ENCODE measurements at regions not wholly inside any gene's neighbourhood (a gene's known extent, or its start where the extent isn't known, plus 50 kb on each side); places are given as distances from the start of the nearest gene placed in this dataset.

DNA sequence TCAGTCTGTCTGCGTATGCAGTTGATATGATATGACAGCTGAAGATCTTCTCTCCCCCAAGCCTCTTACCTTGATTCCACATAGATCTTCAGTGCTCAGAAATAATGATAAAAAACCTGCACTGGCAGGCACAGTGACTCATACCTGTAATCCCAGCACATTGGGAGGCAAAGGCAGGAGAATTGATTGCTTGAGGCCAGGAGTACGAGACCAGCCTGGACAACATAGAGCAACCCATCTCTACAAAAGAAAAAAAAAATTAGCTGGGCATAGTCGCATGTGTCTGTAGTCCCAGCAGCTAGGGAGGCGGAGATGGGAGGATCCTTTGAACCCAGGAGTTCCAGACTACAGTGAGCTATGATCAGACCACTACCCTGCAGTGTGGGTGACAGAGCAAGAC lies 551.0 kb upstream of the MIR17HG start:
- no peak for TF ChIP-seq CTCF (IDR thresholded peaks at IDR 0.05; ENCODE audit: low read depth, low read length, poor library complexity, severe bottlenecking)
- TF ChIP-seq EZH2phosphoT487 (IDR thresholded peaks at IDR 0.05; ENCODE audit: borderline replicate concordance, low read length) = no peak
- H3K27me3 ChIP-seq (ENCODE audit: control insufficient read depth, low read length) = no peaks in the 10 kb centered on the region

DNA sequence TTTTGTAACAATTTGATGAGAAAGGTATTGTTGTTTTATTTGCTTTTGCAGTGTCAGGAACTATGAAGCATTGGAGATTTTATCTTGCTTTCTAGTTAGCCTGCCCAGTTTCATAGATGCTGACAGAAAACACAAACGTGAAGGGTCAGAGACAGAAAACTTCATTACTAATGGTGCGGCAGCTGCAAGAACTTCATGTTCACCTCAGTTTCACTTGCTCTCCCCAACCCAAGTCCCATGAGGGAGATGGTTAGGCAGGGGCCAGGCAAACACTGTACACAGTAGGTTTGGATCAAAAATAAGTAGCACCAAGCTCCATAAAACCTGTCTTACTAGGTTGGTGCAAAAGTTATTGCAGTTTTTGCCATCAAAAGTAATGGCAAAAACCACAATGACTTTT lies 550.2 kb upstream of the MIR17HG start:
- H3K9me3 ChIP-seq (ENCODE audit: control insufficient read depth, insufficient read depth, low read length) = no peaks in the 10 kb centered on the region
- no peaks in the 10 kb centered on the region for H3K36me3 ChIP-seq (ENCODE audit: control insufficient read depth, low read length)
- H4K20me1 ChIP-seq (ENCODE audit: control insufficient read depth, insufficient read depth, low read depth, low read length) = no peaks in the 10 kb centered on the region
- no peaks in the 10 kb centered on the region for H3K79me2 ChIP-seq (ENCODE audit: control insufficient read depth, low read length)
- TF ChIP-seq CTCF (IDR thresholded peaks at IDR 0.05; ENCODE audit: low read depth, low read length, poor library complexity, severe bottlenecking) (no peak), EZH2phosphoT487 (IDR thresholded peaks at IDR 0.05; ENCODE audit: borderline replicate concordance, low read length) (no peak)
- no peaks in the 10 kb centered on the region for H3K27me3 ChIP-seq (ENCODE audit: control insufficient read depth, low read length)
- H3K27ac ChIP-seq (ENCODE audit: low read depth, low read length) = no peak overlapping the region
- H3K4me2 ChIP-seq (ENCODE audit: low read length) = no peak overlapping the region
- no peaks in the 10 kb centered on the region for H3K4me1 ChIP-seq (ENCODE audit: control insufficient read depth, low read length)
- H3K9me2 ChIP-seq (replicated peaks; ENCODE audit: control insufficient read depth, low read length) = no peaks in the 10 kb centered on the region
- no peaks in the 10 kb centered on the region for H3F3A ChIP-seq (ENCODE audit: control insufficient read depth, insufficient read depth)
- no peak overlapping the region for H3K4me3 ChIP-seq (ENCODE audit: low read length)

More for the DNA sequence above, 551.0 kb upstream of the MIR17HG start:
- Histone ChIP-seq H3K4me3 (ENCODE audit: low read length) (no peak overlapping the region), H3F3A (ENCODE audit: control insufficient read depth, insufficient read depth) (no peaks in the 10 kb centered on the region), H3K9me3 (ENCODE audit: control insufficient read depth, insufficient read depth, low read length) (no peaks in the 10 kb centered on the region), H3K79me2 (ENCODE audit: control insufficient read depth, low read length) (no peaks in the 10 kb centered on the region), H3K4me1 (ENCODE audit: control insufficient read depth, low read length) (no peaks in the 10 kb centered on the region), H3K9me2 (replicated peaks; ENCODE audit: control insufficient read depth, low read length) (no peaks in the 10 kb centered on the region), H3K27ac (ENCODE audit: low read depth, low read length) (no peak overlapping the region), H4K20me1 (ENCODE audit: control insufficient read depth, insufficient read depth, low read depth, low read length) (no peaks in the 10 kb centered on the region), H3K36me3 (ENCODE audit: control insufficient read depth, low read length) (no peaks in the 10 kb centered on the region), H3K4me2 (ENCODE audit: low read length) (no peak overlapping the region)

DNA sequence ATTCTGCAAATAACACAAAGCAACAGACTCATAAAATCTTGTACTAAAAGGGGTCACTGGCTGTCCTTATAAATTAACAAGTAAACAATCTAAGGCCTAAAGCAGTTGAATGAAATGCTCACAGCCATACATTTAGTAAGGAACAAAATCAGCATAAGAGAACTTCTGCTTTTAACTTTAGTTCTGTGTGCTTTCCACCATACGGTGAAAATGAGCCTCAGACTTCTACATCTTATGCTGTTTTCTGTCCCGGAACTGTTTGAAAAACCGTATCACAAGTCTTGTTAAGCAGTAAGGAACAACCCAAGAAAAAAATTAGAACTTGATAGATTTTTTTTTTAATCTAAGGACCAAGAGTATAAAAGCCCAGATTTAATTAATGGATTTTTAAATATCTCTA lies 549.1 kb upstream of the MIR17HG start:
- H3K4me3 ChIP-seq (ENCODE audit: low read length) = no peak overlapping the region
- TF ChIP-seq CTCF (IDR thresholded peaks at IDR 0.05; ENCODE audit: low read depth, low read length, poor library complexity, severe bottlenecking) (no peak), EZH2phosphoT487 (IDR thresholded peaks at IDR 0.05; ENCODE audit: borderline replicate concordance, low read length) (no peak)
- no peaks in the 10 kb centered on the region for H4K20me1 ChIP-seq (ENCODE audit: control insufficient read depth, insufficient read depth, low read depth, low read length)
- H3K4me2 ChIP-seq (ENCODE audit: low read length) = no peak overlapping the region
- H3K9me2 ChIP-seq (replicated peaks; ENCODE audit: control insufficient read depth, low read length) = no peaks in the 10 kb centered on the region
- H3K4me1 ChIP-seq (ENCODE audit: control insufficient read depth, low read length) = no peaks in the 10 kb centered on the region
- no peak overlapping the region for H3K27ac ChIP-seq (ENCODE audit: low read depth, low read length)
- no peaks in the 10 kb centered on the region for H3F3A ChIP-seq (ENCODE audit: control insufficient read depth, insufficient read depth)
- no peaks in the 10 kb centered on the region for H3K9me3 ChIP-seq (ENCODE audit: control insufficient read depth, insufficient read depth, low read length)
- H3K36me3 ChIP-seq (ENCODE audit: control insufficient read depth, low read length) = no peaks in the 10 kb centered on the region
- H3K27me3 ChIP-seq (ENCODE audit: control insufficient read depth, low read length) = no peaks in the 10 kb centered on the region
- H3K79me2 ChIP-seq (ENCODE audit: control insufficient read depth, low read length) = no peaks in the 10 kb centered on the region
